Ovary (tissue), 3 donors: ENCODE measurements at regions not wholly inside any gene's neighbourhood (a gene's known extent, or its start where the extent isn't known, plus 50 kb on each side); places are given as distances from the start of the nearest gene placed in this dataset.

Source experiments
- CTCF ChIP-seq, 3 donors: fragments of 450-650 bp in 2 of 3; fragments of 200-600 bp in 1 of 3; IDR thresholded peaks; one replicate each; pipeline versions ENCODE4 v1.5.1 to v1.8.0; 2016 to 2022; ENCODE audit warnings: antibody characterized with exemption in 3 of 3, mild to moderate bottlenecking in 1 of 3
- EP300 ChIP-seq: sonication (generic); formaldehyde crosslinking; IDR thresholded peaks from one replicate; pipeline ENCODE4 v1.6.1; 2017; ENCODE audit warnings: antibody characterized with exemption
- POLR2A ChIP-seq: fragments of 450-650 bp; IDR thresholded peaks from one replicate; pipeline ENCODE4 v1.6.1; 2017; ENCODE audit warnings: antibody characterized with exemption, mild to moderate bottlenecking, moderate library complexity
- donor health status: DM: no; HTN: no; CAD: no.

GRCh38 chr3:182424006-182424405 is 369.3 kb upstream of the ATP11B start:
- no peak for TF ChIP-seq POLR2A
- no peak for TF ChIP-seq CTCF (IDR thresholded peaks at IDR 0.05)
- no peak for TF ChIP-seq EP300
